Fibroblast of villous mesenchyme (primary cell): ENCODE measurements at regions not wholly inside any gene's neighbourhood (a gene's known extent, or its start where the extent isn't known, plus 50 kb on each side); places are given as distances from the start of the nearest gene placed in this dataset.
A peak's percentile ranks its signal among the peaks of the same experiment; 100 is the strongest.

Experiments
- DNase-seq: peaks from one replicate; pipeline ENCODE4 v3.0.0-alpha.2; 2010; ENCODE audit warnings: low read depth
- H3K4me3 ChIP-seq: 2 replicates; pipeline ENCODE4 v1.5.1; 2011; ENCODE audit warnings: low read depth, mild to moderate bottlenecking, low read length
- TF ChIP-seq, protein P1 (sequence below): IDR thresholded peaks from 2 replicates; pipeline ENCODE4 v1.5.1; 2012; ENCODE audit warnings: low read depth, mild to moderate bottlenecking, low read length; ENCODE audit not compliant: insufficient read depth

DNA sequence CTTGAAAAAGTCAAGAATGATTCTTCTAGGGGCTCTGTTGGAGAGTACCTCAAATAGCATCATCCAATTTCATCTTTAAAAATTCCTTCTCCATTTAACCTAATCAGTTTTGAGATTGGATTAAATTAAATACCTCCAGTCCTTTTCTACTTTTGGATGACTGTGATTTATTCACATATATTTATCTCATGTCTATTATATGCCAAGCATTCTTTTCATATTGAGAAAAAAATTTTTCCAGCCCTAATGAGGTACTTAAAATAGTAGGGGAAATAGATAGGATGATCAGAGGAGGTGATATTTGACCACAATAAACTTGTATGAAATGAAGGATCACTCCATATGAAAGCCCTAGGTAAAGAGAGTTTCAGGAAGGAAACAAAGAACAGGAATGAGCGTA, 250.1 kb downstream of the MAT2B start:
- no peak for DNase-seq
- TF ChIP-seq, protein P1, sequence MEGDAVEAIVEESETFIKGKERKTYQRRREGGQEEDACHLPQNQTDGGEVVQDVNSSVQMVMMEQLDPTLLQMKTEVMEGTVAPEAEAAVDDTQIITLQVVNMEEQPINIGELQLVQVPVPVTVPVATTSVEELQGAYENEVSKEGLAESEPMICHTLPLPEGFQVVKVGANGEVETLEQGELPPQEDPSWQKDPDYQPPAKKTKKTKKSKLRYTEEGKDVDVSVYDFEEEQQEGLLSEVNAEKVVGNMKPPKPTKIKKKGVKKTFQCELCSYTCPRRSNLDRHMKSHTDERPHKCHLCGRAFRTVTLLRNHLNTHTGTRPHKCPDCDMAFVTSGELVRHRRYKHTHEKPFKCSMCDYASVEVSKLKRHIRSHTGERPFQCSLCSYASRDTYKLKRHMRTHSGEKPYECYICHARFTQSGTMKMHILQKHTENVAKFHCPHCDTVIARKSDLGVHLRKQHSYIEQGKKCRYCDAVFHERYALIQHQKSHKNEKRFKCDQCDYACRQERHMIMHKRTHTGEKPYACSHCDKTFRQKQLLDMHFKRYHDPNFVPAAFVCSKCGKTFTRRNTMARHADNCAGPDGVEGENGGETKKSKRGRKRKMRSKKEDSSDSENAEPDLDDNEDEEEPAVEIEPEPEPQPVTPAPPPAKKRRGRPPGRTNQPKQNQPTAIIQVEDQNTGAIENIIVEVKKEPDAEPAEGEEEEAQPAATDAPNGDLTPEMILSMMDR, result no peak
- no peak overlapping the region for H3K4me3 ChIP-seq

DNA sequence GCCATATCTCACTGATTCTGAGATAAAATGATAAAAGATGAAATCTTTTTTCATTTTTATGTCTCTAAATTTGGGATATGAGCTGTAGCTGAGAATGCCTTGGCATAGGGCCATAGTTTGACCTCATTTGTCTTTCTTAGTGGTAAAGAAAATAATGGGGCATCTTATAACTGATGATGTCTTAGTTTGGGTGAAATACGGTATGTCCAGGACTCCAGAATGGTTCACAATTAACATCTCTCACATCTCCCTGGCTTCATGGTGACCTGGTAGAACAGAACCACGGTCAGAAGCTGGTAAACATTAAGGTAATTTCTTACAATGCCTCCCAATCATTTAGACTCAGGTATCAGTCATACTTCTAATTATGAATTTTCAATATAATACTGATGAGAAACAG, 250.8 kb downstream of the MAT2B start:
- no peak overlapping the region for H3K4me3 ChIP-seq
- no peak for DNase-seq
- TF ChIP-seq, protein P1, result no peak

DNA sequence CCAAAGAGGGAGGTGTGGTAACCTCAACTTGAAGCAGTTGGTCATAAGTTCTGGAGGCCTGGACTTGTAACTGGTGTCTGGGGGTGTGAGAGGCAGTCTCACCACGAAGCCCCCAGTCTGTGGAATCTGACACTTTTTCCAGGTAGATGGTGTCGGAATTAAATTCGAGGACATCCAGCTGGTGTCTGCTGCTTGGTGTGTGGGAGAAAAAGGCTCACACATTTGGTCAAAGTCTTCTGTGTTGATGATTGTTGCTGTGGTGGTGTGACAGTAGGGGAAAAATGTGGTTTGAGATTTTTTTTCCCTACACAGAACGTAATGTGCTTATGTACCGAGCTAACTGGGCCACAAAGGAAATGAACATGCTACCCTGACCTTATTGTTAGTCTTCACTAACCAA, 251.9 kb downstream of the MAT2B start:
- H3K4me3 ChIP-seq, result no peak overlapping the region
- DNase-seq, result no peak
- TF ChIP-seq, protein P1, result no peak

DNA sequence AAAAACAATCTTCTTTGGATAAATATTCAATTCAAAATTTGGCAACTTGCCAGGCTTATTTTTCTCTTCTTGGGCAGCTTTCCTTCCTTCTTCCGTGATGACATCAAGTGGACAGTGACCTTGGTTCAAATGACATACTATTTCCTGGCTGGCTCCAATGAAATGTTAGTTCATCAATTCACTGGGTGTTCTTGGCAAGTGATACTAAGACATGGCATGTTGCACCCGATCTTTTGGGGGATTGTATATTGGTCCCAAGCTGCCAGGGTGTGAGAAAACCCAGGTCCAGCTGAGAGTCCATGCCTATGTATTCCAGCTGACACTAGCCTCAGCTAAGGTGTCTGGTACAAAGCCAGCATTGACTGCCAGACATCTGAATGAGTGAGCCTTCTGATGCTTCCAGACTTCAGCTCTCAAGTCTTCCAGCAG, 252.9 kb downstream of the MAT2B start:
- TF ChIP-seq, protein P1, result no peak
- no peak for DNase-seq
- H3K4me3 ChIP-seq, result no peak overlapping the region

DNA sequence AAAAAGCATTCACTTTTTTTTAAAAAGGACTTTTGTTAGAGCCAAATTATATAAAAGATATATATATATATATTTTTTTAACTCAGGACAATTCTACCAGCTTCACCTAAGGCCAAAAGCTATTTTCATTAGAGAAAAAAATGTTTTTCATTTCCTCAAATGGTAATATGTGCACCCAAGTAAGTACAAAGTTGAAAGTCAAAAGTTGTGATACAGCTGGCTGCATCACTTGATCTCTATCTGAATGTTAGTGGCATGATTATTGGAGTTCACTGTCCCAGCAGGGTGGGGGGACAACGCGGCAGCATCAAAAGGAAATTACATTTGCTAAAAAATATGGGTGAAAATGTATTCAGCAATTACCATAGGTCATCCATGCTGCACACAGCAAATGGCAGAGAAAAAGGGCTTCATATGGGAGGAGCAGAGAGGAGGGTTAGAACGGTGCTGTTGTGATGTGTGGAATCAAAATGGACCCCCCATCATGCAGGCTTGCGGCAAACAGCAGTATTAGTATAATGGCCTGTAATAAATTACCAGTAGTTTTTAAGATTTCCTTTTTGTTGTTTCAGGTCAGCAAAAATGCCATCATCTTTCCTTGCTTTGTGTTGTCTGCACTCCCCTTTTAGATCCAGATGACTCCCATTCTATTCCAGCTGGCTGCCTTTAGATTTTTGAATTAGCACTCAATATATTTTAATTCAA, 253.7 kb downstream of the MAT2B start:
- TF ChIP-seq, protein P1, result no peak
- no peak for DNase-seq
- H3K4me3 ChIP-seq, result no peak overlapping the region

DNA sequence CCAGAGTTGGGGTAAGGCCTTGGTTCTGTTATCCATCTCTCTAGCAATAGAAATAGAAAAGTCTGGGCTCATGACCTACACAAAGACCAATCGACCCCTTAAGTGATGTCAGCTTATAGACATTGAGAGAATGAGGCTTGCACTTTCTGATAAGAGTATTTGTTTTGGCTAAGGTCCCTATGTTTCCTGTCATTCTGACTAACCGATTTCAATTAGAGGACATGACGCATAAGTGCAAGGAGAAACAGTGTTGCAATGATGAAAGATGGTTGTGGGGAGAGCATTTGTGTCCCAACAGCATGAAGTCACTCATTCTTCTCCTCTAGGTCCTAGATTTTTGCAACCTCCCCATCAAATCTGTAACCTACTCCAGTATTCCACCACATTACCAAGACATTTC, 255.1 kb downstream of the MAT2B start:
- TF ChIP-seq, protein P1, result no peak
- no peak overlapping the region for H3K4me3 ChIP-seq
- peak; percentile 73 for DNase-seq

DNA sequence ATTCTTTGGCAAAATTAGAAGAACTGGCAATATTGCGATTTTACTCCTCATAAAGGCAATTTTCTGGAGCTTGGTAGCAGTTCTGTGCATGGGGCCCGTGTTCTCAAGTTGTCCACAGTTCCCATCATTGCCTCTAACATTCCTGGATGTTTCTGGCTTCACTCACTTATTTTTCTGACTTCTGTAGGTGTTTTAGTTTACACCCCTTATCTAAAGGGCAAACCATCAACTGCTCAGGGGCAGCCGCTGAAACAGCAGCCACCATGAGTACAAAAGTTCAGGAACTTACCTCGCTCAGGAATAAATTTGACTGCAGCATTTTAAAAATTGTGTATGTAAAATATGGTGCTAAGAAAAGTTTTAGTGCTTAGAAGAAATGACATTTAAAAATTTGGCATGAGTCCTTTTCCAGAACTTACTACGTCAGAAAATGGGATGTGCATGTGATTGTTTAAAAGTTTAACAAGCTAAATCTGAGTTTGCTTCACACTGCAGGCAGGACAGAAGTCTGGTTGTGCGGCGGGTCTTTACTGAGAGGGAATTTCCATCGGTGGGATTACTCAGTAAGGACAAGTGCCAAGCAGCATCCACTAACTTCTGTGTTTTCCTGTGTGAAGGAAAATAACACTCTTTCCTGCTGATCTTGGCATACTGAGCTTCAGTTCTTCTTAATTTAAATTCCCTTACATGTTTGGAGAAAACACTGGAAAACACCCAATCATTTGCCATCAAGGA, 261.7 kb downstream of the MAT2B start:
- no peak overlapping the region for H3K4me3 ChIP-seq
- TF ChIP-seq, protein P1, result no peak
- no peak for DNase-seq
